NT2/D1 (cell line): ENCODE measurements at regions not wholly inside any gene's neighbourhood (a gene's known extent, or its start where the extent isn't known, plus 50 kb on each side); places are given as distances from the start of the nearest gene placed in this dataset.
"Not testable (repeated sequence)": the region's sequence is repeated elsewhere in the genome, so short reads cannot be mapped to it uniquely, and the experiment has no call there.

Experiments
- DNase-seq: peaks from one replicate; pipeline ENCODE4 v3.0.0-alpha.2; 2011; ENCODE audit warnings: low read depth, low spot score
- H3K27me3 ChIP-seq: 2 replicates; pipeline ENCODE4 v1.6.0; 2011; ENCODE audit warnings: mild to moderate bottlenecking; ENCODE audit not compliant: insufficient read length, insufficient read depth
- H3K36me3 ChIP-seq: 2 replicates; pipeline ENCODE4 v1.6.1; 2011; ENCODE audit warnings: mild to moderate bottlenecking, low read length, mixed read lengths; ENCODE audit not compliant: insufficient read depth, insufficient read length
- H3K4me1 ChIP-seq: 2 replicates; pipeline ENCODE4 v1.5.1; 2011; ENCODE audit not compliant: insufficient read depth, insufficient read length
- H3K4me3 ChIP-seq: 2 replicates; pipeline ENCODE4 v1.5.1; 2011; ENCODE audit warnings: low read depth; ENCODE audit not compliant: insufficient read length
- H3K9ac ChIP-seq: 2 replicates; pipeline ENCODE4 v1.6.0; 2011; ENCODE audit warnings: low read depth; ENCODE audit not compliant: insufficient read length
- H3K9me3 ChIP-seq: 2 replicates; pipeline ENCODE4 v1.5.1; 2011; ENCODE audit warnings: mild to moderate bottlenecking, low read length; ENCODE audit not compliant: insufficient read depth
- SUZ12 ChIP-seq: IDR thresholded peaks from 2 replicates; pipeline ENCODE4 v1.6.1; 2011; ENCODE audit not compliant: insufficient read length, insufficient read depth; ENCODE audit errors: extremely low read depth
- YY1 ChIP-seq: IDR thresholded peaks from 2 replicates; pipeline ENCODE4 v1.6.1; 2011; ENCODE audit not compliant: insufficient read length, insufficient read depth
- ZNF274 ChIP-seq: IDR thresholded peaks from 2 replicates; pipeline ENCODE4 v1.6.1; 2011; ENCODE audit warnings: mild to moderate bottlenecking, low read depth, low read length

DNA sequence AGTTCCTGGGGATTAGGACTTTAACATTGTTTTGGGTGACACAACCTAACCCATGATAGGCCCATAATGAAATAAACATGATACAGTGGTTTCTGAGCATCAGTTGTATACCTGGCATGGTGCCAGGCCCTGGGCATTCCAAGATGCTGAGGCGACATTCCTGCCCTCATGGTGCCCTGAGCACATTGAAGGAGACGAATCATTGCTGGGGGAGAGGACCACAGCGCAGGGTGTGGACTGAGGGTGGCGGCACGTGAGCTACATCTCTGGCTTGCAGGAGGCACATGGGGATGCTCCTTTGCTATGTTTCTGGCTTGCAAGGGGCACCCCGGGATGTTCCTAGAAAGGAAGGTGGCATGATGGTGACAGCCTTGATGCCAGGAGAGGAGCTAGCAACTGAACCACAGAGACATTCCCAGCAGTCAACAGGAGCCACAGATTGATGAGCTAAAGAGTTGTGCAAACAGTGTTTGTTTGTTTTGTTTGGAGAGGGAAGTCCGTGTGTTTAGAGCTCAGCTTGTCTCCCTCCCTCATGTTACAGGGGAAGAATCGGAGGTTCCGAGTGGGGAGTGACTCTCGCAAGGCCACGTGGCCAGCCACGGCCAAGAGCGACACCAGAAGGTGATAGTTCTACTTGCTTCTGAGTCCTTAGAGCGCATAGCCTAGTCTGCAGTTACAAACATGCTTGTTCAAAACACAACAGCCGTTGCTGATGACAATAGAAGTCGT, 106.4 kb downstream of the MIAT start:
- H3K36me3 ChIP-seq = no peaks in the 10 kb centered on the region
- H3K9me3 ChIP-seq = peaks cover 14% of the 10 kb centered on the region; the same call in 1 of the 2 replicates
- H3K9ac ChIP-seq = no peak overlapping the region
- peaks cover 3% of the 10 kb centered on the region for H3K4me1 ChIP-seq
- no peak for DNase-seq
- TF ChIP-seq SUZ12 (no peak), YY1 (no peak), ZNF274 (no peak)
- H3K27me3 ChIP-seq = no peaks in the 10 kb centered on the region
- H3K4me3 ChIP-seq = no peak overlapping the region

DNA sequence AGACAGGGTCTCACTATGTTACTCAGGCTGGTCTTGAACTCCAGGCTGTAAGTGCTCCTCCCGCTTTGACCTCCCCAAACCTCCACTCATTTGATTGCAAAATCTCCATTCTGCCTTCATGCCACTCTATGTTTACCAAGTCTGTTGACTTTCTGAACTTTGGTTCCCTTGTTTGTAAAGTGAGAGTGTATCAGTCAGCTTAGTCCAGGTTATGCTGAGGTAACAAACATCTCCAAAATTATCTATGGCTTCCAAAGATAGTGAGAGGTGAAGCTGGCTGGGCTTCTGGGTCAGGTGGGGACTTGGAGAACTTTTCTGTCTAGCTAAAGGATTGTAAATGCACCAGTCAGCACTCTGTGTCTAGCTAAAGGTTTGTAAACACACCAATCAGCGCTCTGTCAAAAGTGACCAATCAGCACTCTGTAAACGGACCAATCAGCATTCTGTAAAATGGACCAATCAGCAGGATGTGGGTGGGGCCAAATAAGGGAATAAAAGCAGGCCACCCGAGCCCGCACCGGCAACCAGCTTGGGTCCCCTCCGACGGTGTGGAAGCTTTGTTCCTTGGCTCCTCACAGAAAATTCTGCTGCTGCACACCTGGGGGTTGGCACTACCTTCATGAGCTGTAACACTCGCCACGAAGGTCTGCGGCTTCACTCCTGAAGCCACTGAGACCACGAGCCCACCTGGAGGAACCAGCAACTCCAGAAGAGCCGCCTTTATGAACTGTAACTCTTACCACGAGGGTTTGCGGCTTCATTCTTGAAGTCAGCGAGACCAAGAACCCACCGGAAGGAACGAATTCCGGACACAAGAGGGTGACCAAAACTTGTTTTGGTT, 109.3 kb downstream of the MIAT start:
- H3K4me1 ChIP-seq = peaks cover 3% of the 10 kb centered on the region
- H3K27me3 ChIP-seq = no peaks in the 10 kb centered on the region
- no peak for DNase-seq
- H3K36me3 ChIP-seq = no peaks in the 10 kb centered on the region
- H3K9ac ChIP-seq = no peak overlapping the region
- TF ChIP-seq ZNF274 (no peak), SUZ12 (no peak), YY1 (no peak)
- peaks cover 14% of the 10 kb centered on the region; the same call in 1 of the 2 replicates for H3K9me3 ChIP-seq
- H3K4me3 ChIP-seq = no peak overlapping the region

DNA sequence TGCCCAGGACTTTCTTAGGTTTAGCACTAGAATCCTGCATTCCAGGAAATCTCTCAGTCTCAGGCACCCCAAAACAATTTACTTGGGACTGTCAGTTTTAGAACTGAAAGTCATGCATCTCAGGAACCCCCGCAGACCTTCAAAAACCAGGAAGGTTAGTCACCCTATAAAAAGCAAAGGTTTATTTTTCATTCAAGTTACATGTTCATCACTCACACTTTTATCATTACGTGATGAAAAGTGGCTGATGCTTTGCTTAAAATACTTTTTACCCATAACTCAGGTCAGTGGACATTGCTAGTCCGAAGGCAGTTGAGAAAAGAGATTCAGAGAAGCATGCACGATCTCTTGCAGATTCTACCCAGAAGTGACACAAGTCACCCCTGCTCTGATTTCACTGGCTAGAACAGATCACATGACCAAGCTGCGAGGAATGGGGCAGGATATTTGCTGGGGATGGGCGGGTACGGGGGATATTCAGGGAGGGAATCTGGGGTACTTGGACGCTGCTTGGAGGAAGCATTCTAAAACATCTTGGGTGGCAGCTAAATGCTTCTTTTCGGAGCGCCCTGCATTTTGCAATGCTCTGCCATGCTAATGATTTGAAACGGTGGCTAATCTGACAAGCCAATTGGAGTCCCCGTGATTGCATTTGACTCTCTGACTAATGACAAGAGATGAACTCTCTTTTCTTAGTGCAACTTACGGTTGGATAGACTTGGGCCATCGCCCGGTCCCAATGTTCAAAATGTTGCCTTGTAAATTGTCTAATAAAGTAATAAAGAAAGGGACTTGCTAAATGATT, 110.2 kb downstream of the MIAT start:
- Histone ChIP-seq H3K36me3 (no peaks in the 10 kb centered on the region), H3K4me3 (no peak overlapping the region), H3K9ac (no peak overlapping the region), H3K9me3 (peaks cover 14% of the 10 kb centered on the region; the same call in 1 of the 2 replicates), H3K27me3 (no peaks in the 10 kb centered on the region), H3K4me1 (peaks cover 3% of the 10 kb centered on the region)
- no peak for DNase-seq
- TF ChIP-seq YY1 = no peak
- TF ChIP-seq SUZ12 = no peak
- no peak for TF ChIP-seq ZNF274

DNA sequence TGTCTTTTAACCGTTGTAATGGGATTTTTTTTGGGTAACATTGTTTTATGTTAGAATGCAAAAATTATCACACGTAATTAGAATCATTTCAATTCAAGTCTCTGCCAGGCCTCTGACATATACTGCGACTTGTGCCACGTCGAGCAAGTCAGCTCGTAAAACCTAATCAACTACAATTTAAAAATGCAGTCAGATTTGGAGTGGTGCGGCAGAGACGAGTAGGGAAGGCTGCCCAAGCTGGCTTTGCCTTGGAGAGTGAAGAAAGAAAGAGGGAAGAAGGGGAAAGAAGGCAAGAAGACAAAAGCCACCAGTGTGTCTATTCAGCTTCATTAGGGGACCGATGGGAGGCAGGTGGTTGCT, 110.7 kb downstream of the MIAT start:
- H3K4me3 ChIP-seq = no peak overlapping the region
- TF ChIP-seq SUZ12 = no peak
- TF ChIP-seq ZNF274 = no peak
- no peak for TF ChIP-seq YY1

DNA sequence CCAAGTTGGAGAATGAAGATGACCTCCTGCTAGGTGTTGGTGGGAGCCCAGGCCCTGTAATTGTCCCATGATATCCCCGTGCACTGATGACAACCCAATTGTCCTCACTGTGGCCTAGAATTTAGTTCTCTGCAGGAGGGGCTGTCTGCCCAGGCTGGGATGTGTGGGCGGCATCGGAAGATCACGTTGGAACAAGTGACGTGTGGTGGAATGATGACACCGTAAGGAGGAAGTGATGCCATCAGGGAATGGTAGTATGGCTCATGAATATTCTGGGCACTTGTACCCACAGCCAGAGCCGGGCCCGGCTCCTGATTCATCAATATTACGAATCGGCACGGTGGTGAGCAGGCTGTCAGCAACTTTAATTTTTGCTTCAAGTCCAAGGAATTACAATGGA, 111.6 kb downstream of the MIAT start:
- no peak for DNase-seq
- Histone ChIP-seq H3K4me1 (no peaks in the 10 kb centered on the region), H3K4me3 (no peak overlapping the region), H3K9me3 (peaks cover 14% of the 10 kb centered on the region; the same call in 1 of the 2 replicates), H3K27me3 (no peaks in the 10 kb centered on the region), H3K9ac (no peak overlapping the region), H3K36me3 (no peaks in the 10 kb centered on the region)
- TF ChIP-seq SUZ12 (no peak), YY1 (no peak), ZNF274 (no peak)

More for the DNA sequence above, 110.7 kb downstream of the MIAT start:
- peaks cover 14% of the 10 kb centered on the region; the same call in 1 of the 2 replicates for H3K9me3 ChIP-seq
- H3K9ac ChIP-seq = no peak overlapping the region
- H3K27me3 ChIP-seq = no peaks in the 10 kb centered on the region
- H3K4me1 ChIP-seq = peaks cover 3% of the 10 kb centered on the region
- no peaks in the 10 kb centered on the region for H3K36me3 ChIP-seq
- no peak for DNase-seq

DNA sequence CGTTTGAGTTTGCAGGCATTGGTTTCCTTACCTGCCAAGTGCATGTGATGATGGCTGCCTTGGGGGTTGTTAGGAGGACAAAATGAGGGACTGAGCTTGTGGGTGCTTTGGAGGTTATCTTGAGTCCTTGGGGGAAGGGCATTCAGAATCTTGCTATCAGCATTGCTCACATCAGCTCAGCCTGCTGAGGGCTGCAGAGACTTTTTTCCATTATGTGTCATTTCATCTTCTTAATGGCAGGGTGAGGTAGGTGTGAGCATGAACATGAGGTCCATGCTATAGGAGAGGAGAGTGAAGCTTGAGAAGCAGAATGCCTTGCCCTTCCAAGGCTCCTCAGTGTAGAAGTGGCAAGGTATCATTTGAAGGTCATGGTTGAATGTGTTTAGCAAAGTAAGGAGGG, 112.3 kb downstream of the MIAT start:
- Histone ChIP-seq H3K36me3 (no peaks in the 10 kb centered on the region), H3K27me3 (no peaks in the 10 kb centered on the region), H3K9me3 (peaks cover 18% of the 10 kb centered on the region; the same call in 1 of the 2 replicates), H3K4me1 (no peaks in the 10 kb centered on the region), H3K9ac (no peak overlapping the region), H3K4me3 (no peak overlapping the region)
- DNase-seq = no peak
- TF ChIP-seq YY1 (no peak), SUZ12 (no peak), ZNF274 (no peak)

DNA sequence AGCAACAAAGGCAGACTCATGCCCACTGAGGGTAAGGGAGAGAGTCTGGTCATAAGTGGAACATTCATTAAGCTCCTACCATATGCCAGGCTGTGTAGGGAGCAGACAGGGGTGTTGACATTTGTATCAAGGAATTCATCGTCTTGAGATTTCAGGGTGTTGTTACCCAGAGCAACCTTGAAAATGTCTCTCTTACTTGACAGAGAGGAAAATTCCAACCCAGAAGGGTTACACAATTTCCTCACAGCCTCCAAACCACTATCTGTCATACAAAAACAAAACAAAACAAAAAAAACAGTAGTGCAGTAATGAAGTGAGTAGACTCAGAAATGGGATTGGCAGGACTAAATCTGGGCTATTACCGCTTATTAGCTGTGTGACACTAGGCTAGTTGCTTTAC, 113.2 kb downstream of the MIAT start:
- Histone ChIP-seq H3K9me3 (peaks cover 28% of the 10 kb centered on the region; the same call in 1 of the 2 replicates), H3K36me3 (no peaks in the 10 kb centered on the region), H3K9ac (no peak overlapping the region), H3K27me3 (no peaks in the 10 kb centered on the region), H3K4me1 (no peaks in the 10 kb centered on the region), H3K4me3 (no peak overlapping the region)
- no peak for DNase-seq
- TF ChIP-seq ZNF274 = no peak

DNA sequence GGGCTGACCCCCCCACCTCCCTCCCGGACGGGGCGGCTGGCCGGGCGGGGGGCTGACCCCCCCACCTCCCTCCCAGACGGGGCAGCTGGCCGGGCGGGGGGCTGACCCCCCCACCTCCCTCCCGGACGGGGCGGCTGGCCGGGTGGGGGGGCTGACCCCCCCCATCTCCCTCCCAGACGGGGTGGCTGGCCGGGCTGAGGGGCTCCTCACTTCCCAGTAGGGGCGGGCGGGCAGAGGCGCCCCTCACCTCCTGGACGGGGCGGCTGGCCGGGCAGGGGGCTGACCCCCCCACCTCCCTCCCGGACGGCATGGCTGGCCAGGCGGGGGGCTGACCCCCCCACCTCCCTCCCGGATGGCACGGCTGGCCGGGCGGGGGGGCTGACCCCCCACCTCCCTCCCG, 115.7 kb downstream of the MIAT start:
- H3K9me3 ChIP-seq = peaks cover 22% of the 10 kb centered on the region; the same call in 1 of the 2 replicates
- H3K27me3 ChIP-seq, H3K4me1 ChIP-seq, H3K9ac ChIP-seq, DNase-seq, H3K36me3 ChIP-seq, H3K4me3 ChIP-seq: not testable (repeated sequence)
